WTC11 (cell line): ENCODE measurements at regions not wholly inside any gene's neighbourhood (a gene's known extent, or its start where the extent isn't known, plus 50 kb on each side); places are given as distances from the start of the nearest gene placed in this dataset.

ENCODE experiments used
- ATAC-seq: fragments of 200-7000 bp; cut with Tn5 transposase; 2 replicates; pipeline ENCODE4 v1.10.0; 2021; ENCODE audit warnings: mild to moderate bottlenecking, moderate library complexity
- CTCF ChIA-PET: fragments of 300-600 bp; sonication (Branson Sonifier 250); formaldehyde crosslinking; loops from one replicate; lab custom pipeline; 2021; ENCODE audit warnings: antibody characterized with exemption; lab: Charles Lee
- POLR2A ChIA-PET: fragments of 350-600 bp; sonication (Branson Sonifier 250); formaldehyde crosslinking; loops from one replicate; lab custom pipeline; 2021; ENCODE audit warnings: antibody characterized with exemption; lab: Charles Lee
- DNase-seq: peaks from one replicate; pipeline ENCODE4 v3.0.0; 2021; ENCODE audit warnings: low spot score
- H3K27ac Mint-ChIP-seq: 2 replicates; pipeline ENCODE4 v1.8.0; 2021; ENCODE audit warnings: mixed read lengths
- H3K27me3 Mint-ChIP-seq: 2 replicates; pipeline ENCODE4 v1.8.0; 2021; ENCODE audit warnings: low read depth, mild to moderate bottlenecking, moderate library complexity, mixed read lengths
- H3K36me3 Mint-ChIP-seq: 2 replicates; pipeline ENCODE4 v1.8.0; 2021; ENCODE audit warnings: mixed read lengths
- H3K4me1 Mint-ChIP-seq: 2 replicates; pipeline ENCODE4 v1.8.0; 2022; ENCODE audit warnings: mixed read lengths
- H3K4me3 Mint-ChIP-seq: 2 replicates; pipeline ENCODE4 v1.8.0; 2021; ENCODE audit warnings: mild to moderate bottlenecking, moderate library complexity, mixed read lengths
- H3K9me3 Mint-ChIP-seq: 2 replicates; pipeline ENCODE4 v1.8.0; 2021; ENCODE audit warnings: mixed read lengths
- ELF4 ChIP-seq: sonication (generic); formaldehyde crosslinking; IDR thresholded peaks from 2 replicates; pipeline ENCODE4 v1.8.1; 2022; ENCODE audit warnings: low read depth, mild to moderate bottlenecking, moderate library complexity, missing genetic modification reagents
- ETV6 ChIP-seq: sonication (generic); formaldehyde crosslinking; IDR thresholded peaks from 2 replicates; pipeline ENCODE4 v1.8.1; 2022; ENCODE audit warnings: mild to moderate bottlenecking, missing genetic modification reagents
- FOXJ3 ChIP-seq: sonication (generic); formaldehyde crosslinking; IDR thresholded peaks from 2 replicates; pipeline ENCODE4 v1.9.0; 2021; ENCODE audit warnings: missing genetic modification reagents, mild to moderate bottlenecking, borderline replicate concordance
- FOXP1 ChIP-seq: sonication (generic); formaldehyde crosslinking; IDR thresholded peaks from 2 replicates; pipeline ENCODE4 v1.8.0; 2022; ENCODE audit warnings: missing genetic modification reagents, mild to moderate bottlenecking, moderate library complexity, borderline replicate concordance
- HMGA2 ChIP-seq: fragments of 250-450 bp; sonication (Bioruptor Pico); IDR thresholded peaks from 2 replicates; pipeline ENCODE4 v1.4.0; 2021; ENCODE audit warnings: mild to moderate bottlenecking, moderate library complexity
- KAT7 ChIP-seq: sonication (generic); formaldehyde crosslinking; IDR thresholded peaks from 2 replicates; pipeline ENCODE4 v1.8.1; 2023; ENCODE audit warnings: missing genetic modification reagents, mild to moderate bottlenecking, borderline replicate concordance
- NR3C1 ChIP-seq: sonication (generic); formaldehyde crosslinking; conservative IDR thresholded peaks from 2 replicates; pipeline ENCODE4 v1.8.1; 2023; ENCODE audit warnings: low read depth, mild to moderate bottlenecking, missing genetic modification reagents
- OVOL2 ChIP-seq: fragments of 250-450 bp; sonication (Bioruptor Pico); IDR thresholded peaks from 2 replicates; pipeline ENCODE4 v1.9.0; 2021; ENCODE audit warnings: mild to moderate bottlenecking, borderline replicate concordance
- PRRX2 ChIP-seq: fragments of 250-450 bp; sonication (Bioruptor Pico); IDR thresholded peaks from 2 replicates; pipeline ENCODE4 v1.8.0; 2021; ENCODE audit warnings: mild to moderate bottlenecking
- SMAD4 ChIP-seq: sonication (generic); formaldehyde crosslinking; IDR thresholded peaks from 2 replicates; pipeline ENCODE4 v1.8.0; 2022; ENCODE audit warnings: mild to moderate bottlenecking, missing genetic modification reagents
- TCF7 ChIP-seq: sonication (generic); formaldehyde crosslinking; IDR thresholded peaks from 2 replicates; pipeline ENCODE4 v1.8.0; 2022; ENCODE audit warnings: mild to moderate bottlenecking, low read depth, missing genetic modification reagents, moderate library complexity
- TEAD4 ChIP-seq: sonication (generic); formaldehyde crosslinking; IDR thresholded peaks from 2 replicates; pipeline ENCODE4 v1.8.0; 2022; ENCODE audit warnings: mild to moderate bottlenecking, missing genetic modification reagents
- ZBTB21 ChIP-seq: sonication (generic); formaldehyde crosslinking; IDR thresholded peaks from 2 replicates; pipeline ENCODE4 v1.8.1; 2023; ENCODE audit warnings: mild to moderate bottlenecking, missing genetic modification reagents, borderline replicate concordance
- ZNF138 ChIP-seq: sonication (generic); formaldehyde crosslinking; conservative IDR thresholded peaks from 2 replicates; pipeline ENCODE4 v1.8.1; 2022; ENCODE audit warnings: mild to moderate bottlenecking, moderate library complexity, missing genetic modification reagents
- ZNF263 ChIP-seq: sonication (generic); formaldehyde crosslinking; IDR thresholded peaks from 2 replicates; pipeline ENCODE4 v1.8.1; 2022; ENCODE audit warnings: low read depth, mild to moderate bottlenecking, moderate library complexity, missing genetic modification reagents
- TF ChIP-seq, protein P1 (sequence below): fragments of 200-600 bp; IDR thresholded peaks from 2 replicates; pipeline ENCODE4 v1.8.0; 2022; ENCODE audit warnings: antibody characterized with exemption
- TF ChIP-seq, protein P2 (sequence below): sonication (generic); formaldehyde crosslinking; IDR thresholded peaks from 2 replicates; pipeline ENCODE4 v1.8.0; 2022; ENCODE audit warnings: mild to moderate bottlenecking, missing genetic modification reagents
- TF ChIP-seq, protein P3 (sequence below): fragments of 250-450 bp; sonication (Bioruptor Pico); IDR thresholded peaks from 2 replicates; pipeline ENCODE4 v1.8.0; 2021; ENCODE audit warnings: mild to moderate bottlenecking

DNA sequence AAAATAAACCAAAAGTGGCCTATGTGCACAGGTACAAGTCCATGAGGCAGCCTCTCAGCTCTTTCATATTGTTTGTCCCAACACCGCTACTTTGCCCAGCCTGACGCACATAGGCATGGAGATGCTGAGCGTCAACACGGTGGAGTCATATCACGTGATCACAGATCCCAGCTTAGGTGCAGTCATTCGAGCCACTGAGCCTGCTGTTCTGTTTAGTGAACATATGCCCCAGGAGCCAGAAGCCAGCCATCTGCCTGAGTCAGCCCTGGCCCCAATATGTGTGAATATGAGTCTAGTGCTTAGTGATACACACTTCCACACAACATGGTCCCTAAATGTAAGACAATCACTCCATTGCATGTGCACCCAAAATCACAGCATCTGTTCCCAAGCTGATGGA lies 88.2 kb upstream of the LCLAT1 start (continued):
- no peak for TF ChIP-seq NR3C1 (CRISPR knock-in tag)
- no peak for TF ChIP-seq ETV6 (CRISPR knock-in tag)
- TF ChIP-seq ZNF263 (CRISPR knock-in tag) = no peak
- TF ChIP-seq FOXP1 (CRISPR knock-in tag) = no peak

DNA sequence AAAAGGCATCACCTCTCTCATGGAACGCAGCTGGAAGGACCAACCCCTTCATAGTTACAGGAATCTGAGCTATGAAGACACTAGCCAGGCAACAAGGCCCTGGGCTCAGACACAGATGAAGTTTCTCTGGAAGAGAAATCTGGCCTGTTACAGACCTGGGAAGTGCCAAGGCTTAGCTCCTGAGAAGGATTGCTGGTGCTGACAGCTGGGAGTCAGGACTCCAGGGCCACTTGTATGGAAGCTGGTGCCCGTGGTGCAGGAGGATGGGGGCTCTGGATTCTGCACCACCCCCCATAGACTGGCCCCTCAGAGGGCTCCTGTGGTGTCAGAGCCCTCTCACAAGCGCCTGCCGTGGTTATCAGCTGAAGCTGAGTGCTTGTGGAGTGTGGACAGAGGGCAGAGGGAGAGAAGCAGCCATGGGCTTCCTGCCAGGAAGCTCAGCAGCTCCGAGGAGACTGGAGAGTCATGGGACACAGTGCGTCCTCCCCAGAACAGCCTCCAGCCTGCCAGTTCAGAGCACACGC lies 87.3 kb upstream of the LCLAT1 start:
- TF ChIP-seq TCF7 (CRISPR knock-in tag) (no peak), OVOL2 (CRISPR knock-in tag) (no peak)
- H3K9me3 Mint-ChIP-seq = no peaks in the 10 kb centered on the region
- no peak for ATAC-seq
- no peaks in the 10 kb centered on the region for H3K27me3 Mint-ChIP-seq
- ChIA-PET POLR2A (no interaction called here), CTCF (interaction anchor here (0.6 to 1.3 kb wide), 3 partner anchors 120 to 1793 kb away, joined by 3 to 4 read pairs (median 3); no protein-coding TSS in a partner anchor)
- H3K27ac Mint-ChIP-seq = no peak overlapping the region
- peaks cover 5% of the 10 kb centered on the region for H3K4me1 Mint-ChIP-seq
- no peak overlapping the region for H3K4me3 Mint-ChIP-seq
- no peak for DNase-seq
- no peaks in the 10 kb centered on the region for H3K36me3 Mint-ChIP-seq

DNA sequence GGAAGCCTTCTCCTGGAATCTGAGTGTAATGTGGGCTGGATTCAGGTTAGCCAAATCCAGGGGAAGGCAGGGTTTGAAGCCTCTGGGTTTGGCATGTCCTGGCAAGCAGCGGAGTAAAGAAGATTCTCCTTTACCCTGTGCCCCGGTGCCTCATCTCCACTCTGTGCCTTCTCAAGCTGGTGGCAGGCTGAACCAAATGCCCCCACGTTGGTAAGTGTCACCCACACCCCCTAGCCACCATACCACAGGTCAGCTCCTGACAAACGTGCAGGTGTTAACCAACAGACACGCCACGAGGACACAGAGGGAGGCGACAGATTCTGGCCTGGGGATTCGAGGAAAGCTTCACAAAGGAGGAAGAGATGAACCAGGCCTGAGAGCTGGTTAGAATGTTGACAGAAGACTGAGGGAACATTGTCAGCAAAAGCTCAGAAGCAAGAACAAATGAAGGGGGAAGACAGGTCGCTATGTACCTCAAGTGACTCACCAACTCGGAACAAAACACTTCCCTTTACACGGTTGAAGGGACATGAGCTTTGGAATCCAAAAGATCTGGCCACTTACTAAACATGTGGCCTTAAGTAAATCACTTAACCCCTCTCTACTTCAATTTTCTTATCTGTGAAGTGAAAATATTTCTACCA lies 85.2 kb upstream of the LCLAT1 start:
- TF ChIP-seq, protein P1, sequence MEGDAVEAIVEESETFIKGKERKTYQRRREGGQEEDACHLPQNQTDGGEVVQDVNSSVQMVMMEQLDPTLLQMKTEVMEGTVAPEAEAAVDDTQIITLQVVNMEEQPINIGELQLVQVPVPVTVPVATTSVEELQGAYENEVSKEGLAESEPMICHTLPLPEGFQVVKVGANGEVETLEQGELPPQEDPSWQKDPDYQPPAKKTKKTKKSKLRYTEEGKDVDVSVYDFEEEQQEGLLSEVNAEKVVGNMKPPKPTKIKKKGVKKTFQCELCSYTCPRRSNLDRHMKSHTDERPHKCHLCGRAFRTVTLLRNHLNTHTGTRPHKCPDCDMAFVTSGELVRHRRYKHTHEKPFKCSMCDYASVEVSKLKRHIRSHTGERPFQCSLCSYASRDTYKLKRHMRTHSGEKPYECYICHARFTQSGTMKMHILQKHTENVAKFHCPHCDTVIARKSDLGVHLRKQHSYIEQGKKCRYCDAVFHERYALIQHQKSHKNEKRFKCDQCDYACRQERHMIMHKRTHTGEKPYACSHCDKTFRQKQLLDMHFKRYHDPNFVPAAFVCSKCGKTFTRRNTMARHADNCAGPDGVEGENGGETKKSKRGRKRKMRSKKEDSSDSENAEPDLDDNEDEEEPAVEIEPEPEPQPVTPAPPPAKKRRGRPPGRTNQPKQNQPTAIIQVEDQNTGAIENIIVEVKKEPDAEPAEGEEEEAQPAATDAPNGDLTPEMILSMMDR = no peak
- TF ChIP-seq PRRX2 (no peak), SMAD4 (CRISPR knock-in tag) (no peak), HMGA2 (no peak), ZNF138 (no peak), KAT7 (CRISPR knock-in tag) (no peak), FOXJ3 (CRISPR knock-in tag) (no peak), ELF4 (CRISPR knock-in tag) (no peak), ZBTB21 (CRISPR knock-in tag) (no peak), TEAD4 (CRISPR knock-in tag) (no peak)
- TF ChIP-seq, protein P2, sequence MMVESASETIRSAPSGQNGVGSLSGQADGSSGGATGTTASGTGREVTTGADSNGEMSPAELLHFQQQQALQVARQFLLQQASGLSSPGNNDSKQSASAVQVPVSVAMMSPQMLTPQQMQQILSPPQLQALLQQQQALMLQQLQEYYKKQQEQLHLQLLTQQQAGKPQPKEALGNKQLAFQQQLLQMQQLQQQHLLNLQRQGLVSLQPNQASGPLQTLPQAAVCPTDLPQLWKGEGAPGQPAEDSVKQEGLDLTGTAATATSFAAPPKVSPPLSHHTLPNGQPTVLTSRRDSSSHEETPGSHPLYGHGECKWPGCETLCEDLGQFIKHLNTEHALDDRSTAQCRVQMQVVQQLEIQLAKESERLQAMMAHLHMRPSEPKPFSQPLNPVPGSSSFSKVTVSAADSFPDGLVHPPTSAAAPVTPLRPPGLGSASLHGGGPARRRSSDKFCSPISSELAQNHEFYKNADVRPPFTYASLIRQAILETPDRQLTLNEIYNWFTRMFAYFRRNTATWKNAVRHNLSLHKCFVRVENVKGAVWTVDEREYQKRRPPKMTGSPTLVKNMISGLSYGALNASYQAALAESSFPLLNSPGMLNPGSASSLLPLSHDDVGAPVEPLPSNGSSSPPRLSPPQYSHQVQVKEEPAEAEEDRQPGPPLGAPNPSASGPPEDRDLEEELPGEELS (CRISPR knock-in tag) = no peak
- TF ChIP-seq, protein P3, sequence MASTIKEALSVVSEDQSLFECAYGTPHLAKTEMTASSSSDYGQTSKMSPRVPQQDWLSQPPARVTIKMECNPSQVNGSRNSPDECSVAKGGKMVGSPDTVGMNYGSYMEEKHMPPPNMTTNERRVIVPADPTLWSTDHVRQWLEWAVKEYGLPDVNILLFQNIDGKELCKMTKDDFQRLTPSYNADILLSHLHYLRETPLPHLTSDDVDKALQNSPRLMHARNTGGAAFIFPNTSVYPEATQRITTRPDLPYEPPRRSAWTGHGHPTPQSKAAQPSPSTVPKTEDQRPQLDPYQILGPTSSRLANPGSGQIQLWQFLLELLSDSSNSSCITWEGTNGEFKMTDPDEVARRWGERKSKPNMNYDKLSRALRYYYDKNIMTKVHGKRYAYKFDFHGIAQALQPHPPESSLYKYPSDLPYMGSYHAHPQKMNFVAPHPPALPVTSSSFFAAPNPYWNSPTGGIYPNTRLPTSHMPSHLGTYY (CRISPR knock-in tag) = no peak
- TF ChIP-seq, all 79 proteins: peak for 0
- H3K27ac Mint-ChIP-seq = no peak overlapping the region
- no peaks in the 10 kb centered on the region for H3K27me3 Mint-ChIP-seq
- H3K36me3 Mint-ChIP-seq = no peaks in the 10 kb centered on the region
- H3K9me3 Mint-ChIP-seq = no peaks in the 10 kb centered on the region
- no peak overlapping the region for H3K4me3 Mint-ChIP-seq
- DNase-seq (no peak), ATAC-seq (no peak)
- CTCF ChIA-PET = interaction anchor here (0.8 to 1.3 kb wide), 3 partner anchors 17 to 350 kb away, joined by 3 to 5 read pairs (median 3); no protein-coding TSS in a partner anchor
- POLR2A ChIA-PET = no interaction called here
- H3K4me1 Mint-ChIP-seq = peaks cover 5% of the 10 kb centered on the region
